ENCODE measurements at regions not wholly inside any gene's neighbourhood (a gene's known extent, or its start where the extent isn't known, plus 50 kb on each side); places are given as distances from the start of the nearest gene placed in this dataset.

GRCh38 chr12:41653386-41654326 lies 465.5 kb downstream of the PDZRN4 start:
- TF ChIP-seq POLR2A (IDR thresholded peaks at IDR 0.05) = no peak
- no peak for TF ChIP-seq CTCF (IDR thresholded peaks at IDR 0.05)
